Right lobe of liver (tissue), 6 donors: ENCODE measurements at regions not wholly inside any gene's neighbourhood (a gene's known extent, or its start where the extent isn't known, plus 50 kb on each side); places are given as distances from the start of the nearest gene placed in this dataset.

Experiments
- ATAC-seq, 4 donors: fragments of 200-7000 bp; cut with Tn5 transposase; one replicate each; pipeline ENCODE4 v1.9.1; 2020; ENCODE audit warnings: mild to moderate bottlenecking in 4 of 4, moderate library complexity in 4 of 4
- DNase-seq, 3 donors: peaks; one replicate each; pipeline ENCODE4 v3.0.0-alpha.2; 2020
- H3K27ac ChIP-seq, 3 donors: fragments of 200-600 bp; one replicate each; pipeline ENCODE4 v1.8.0; 2022
- H3K27me3 ChIP-seq, 2 donors: fragments of 200-600 bp; one replicate each; pipeline ENCODE4 v1.8.0; 2022
- H3K36me3 ChIP-seq, 4 donors: fragments of 200-600 bp; sonication (generic) in 1 of 4; one replicate each; pipeline versions ENCODE4 v1.5.1 to v1.8.0; 2017 to 2022; ENCODE audit warnings: control low read depth in 1 of 4
- H3K4me1 ChIP-seq, 4 donors: fragments of 200-600 bp; sonication (generic) in 1 of 4; one replicate each; pipeline versions ENCODE4 v1.5.1 to v1.8.0; 2017 to 2022; ENCODE audit warnings: control low read depth in 1 of 4
- H3K4me3 ChIP-seq, 3 donors: fragments of 200-600 bp; one replicate each; pipeline ENCODE4 v1.8.0; 2022
- H3K9me3 ChIP-seq, 4 donors: fragments of 200-600 bp; sonication (generic) in 1 of 4; one replicate each; pipeline versions ENCODE4 v1.5.1 to v1.8.0; 2017 to 2022; ENCODE audit warnings: control low read depth in 1 of 4
- POLR2A ChIP-seq: fragments of 450-650 bp; IDR thresholded peaks from one replicate; pipeline ENCODE4 v1.6.1; 2017; ENCODE audit warnings: antibody characterized with exemption, mild to moderate bottlenecking
- WGBS: methylation state at CpG from one replicate; pipeline ENCODE4 v1.1.6; 2018; ENCODE audit warnings: low coverage, low lambda C conversion rate; ENCODE audit not compliant: insufficient coverage; ENCODE audit errors: missing lambda C conversion rate; 5-methylcytosine and 5-hydroxymethylcytosine counted together
- intact Hi-C, 2 donors: fragments of 100-400 bp; cut with DNase I; formaldehyde crosslinking; loops; one replicate each; pipeline versions ENCODE4 v1.11.2 to v1.14.1; 2022
- TF ChIP-seq, protein P1 (sequence below), 4 donors: fragments of 200-600 bp in 3 of 4; fragments of 450-650 bp in 1 of 4; IDR thresholded peaks; one replicate each; pipeline versions ENCODE4 v1.5.1 to v1.8.0; 2016 to 2022; ENCODE audit warnings: antibody characterized with exemption in 4 of 4, mild to moderate bottlenecking in 2 of 4
- donor health status: DM: no; HTN: yes; CAD: no.
- donor health status: DM: no; HTN: no; CAD: no.
- donor health status: DM: no; HTN: no; CAD: no.
- donor health status: DM: no; HTN: yes; CAD: no.
- donor health status: DM: no; HTN: yes; CAD: no.

DNA sequence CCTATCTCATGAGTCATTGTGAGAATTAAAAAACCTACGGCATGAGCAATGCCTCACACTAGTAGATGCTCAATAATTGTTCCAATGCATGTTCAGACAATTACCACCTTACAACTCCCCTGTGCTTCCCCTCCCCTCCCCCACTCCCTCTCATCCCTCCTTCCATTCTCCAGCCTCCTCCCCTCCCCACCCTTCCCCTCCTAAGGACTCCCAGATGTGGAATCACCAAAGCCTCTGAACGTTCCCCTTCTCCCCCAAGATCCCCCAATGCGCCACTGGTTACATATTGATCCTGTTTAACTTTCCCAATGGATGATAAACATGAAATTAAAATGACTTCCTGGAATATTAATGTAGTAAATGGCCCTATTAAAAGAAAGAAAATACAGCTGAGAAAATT, 84.8 kb downstream of the PCDH1 start:
- ATAC-seq: no peak
- no peaks in the 10 kb centered on the region for H3K9me3 ChIP-seq
- H3K4me3 ChIP-seq: no peak overlapping the region
- no peak overlapping the region for H3K27ac ChIP-seq
- no peaks in the 10 kb centered on the region for H3K36me3 ChIP-seq
- 79% methylated on average over 2 of the region's 3 CpGs for WGBS
- intact Hi-C loops: no loop called here
- no peaks in the 10 kb centered on the region for H3K27me3 ChIP-seq
- no peaks in the 10 kb centered on the region for H3K4me1 ChIP-seq
- DNase-seq: no peak
- TF ChIP-seq, protein P1, sequence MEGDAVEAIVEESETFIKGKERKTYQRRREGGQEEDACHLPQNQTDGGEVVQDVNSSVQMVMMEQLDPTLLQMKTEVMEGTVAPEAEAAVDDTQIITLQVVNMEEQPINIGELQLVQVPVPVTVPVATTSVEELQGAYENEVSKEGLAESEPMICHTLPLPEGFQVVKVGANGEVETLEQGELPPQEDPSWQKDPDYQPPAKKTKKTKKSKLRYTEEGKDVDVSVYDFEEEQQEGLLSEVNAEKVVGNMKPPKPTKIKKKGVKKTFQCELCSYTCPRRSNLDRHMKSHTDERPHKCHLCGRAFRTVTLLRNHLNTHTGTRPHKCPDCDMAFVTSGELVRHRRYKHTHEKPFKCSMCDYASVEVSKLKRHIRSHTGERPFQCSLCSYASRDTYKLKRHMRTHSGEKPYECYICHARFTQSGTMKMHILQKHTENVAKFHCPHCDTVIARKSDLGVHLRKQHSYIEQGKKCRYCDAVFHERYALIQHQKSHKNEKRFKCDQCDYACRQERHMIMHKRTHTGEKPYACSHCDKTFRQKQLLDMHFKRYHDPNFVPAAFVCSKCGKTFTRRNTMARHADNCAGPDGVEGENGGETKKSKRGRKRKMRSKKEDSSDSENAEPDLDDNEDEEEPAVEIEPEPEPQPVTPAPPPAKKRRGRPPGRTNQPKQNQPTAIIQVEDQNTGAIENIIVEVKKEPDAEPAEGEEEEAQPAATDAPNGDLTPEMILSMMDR (IDR thresholded peaks at IDR 0.05): no peak
- TF ChIP-seq POLR2A: no peak

DNA sequence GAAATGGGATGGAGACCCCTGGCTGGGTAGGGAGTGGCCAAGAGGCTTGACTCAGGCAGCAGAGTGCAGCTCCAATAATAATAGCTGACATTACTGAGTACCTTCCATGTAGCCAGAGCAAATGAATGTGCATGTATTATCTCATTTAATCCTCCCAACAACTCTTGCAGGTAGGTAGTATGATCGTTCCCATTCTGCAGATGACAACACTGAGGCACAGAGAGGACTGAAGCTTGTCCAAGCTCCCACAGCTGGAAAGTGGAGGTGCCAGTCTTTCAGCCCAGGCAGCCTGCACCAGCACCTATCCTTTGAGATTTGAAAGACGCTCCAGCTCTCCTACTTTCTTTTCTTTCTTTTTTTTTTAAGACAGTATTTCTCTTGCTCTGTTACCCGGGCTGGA, 87.6 kb downstream of the PCDH1 start:
- intact Hi-C loops: no loop called here
- Histone ChIP-seq H3K27ac (no peak overlapping the region), H3K9me3 (no peaks in the 10 kb centered on the region), H3K36me3 (no peaks in the 10 kb centered on the region), H3K4me3 (no peak overlapping the region), H3K4me1 (no peaks in the 10 kb centered on the region), H3K27me3 (no peaks in the 10 kb centered on the region)
- ATAC-seq: no peak
- DNase-seq: no peak
- TF ChIP-seq POLR2A: no peak
- TF ChIP-seq, protein P1 (IDR thresholded peaks at IDR 0.05): no peak
- WGBS: 52% methylated on average over 2 of the region's 3 CpGs

DNA sequence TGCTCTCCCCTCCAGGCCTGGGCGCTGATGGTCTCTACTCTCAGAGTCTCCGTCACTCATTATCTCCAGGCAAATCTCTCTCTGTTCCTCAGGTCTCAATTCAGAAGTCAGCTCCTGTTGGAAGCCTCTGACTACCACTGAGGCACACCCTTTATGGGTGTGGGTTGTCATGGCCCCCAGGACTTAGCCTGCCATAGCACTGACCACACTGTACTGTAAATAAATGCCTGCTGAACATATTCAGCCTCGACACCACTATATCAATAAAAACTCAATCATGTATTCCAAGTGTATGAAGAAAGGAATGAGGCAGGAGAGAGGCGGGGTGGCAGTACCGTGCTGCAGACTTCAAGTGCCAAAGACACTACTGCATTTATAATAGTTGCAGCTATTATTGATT, 88.9 kb downstream of the PCDH1 start:
- 71% methylated on average over 5 of the region's 5 CpGs for WGBS
- no peak overlapping the region for H3K4me3 ChIP-seq
- no peaks in the 10 kb centered on the region for H3K9me3 ChIP-seq
- no peaks in the 10 kb centered on the region for H3K4me1 ChIP-seq
- no peak for DNase-seq
- no peak for ATAC-seq
- intact Hi-C loops: no loop called here
- H3K36me3 ChIP-seq: no peaks in the 10 kb centered on the region
- H3K27me3 ChIP-seq: no peaks in the 10 kb centered on the region
- no peak overlapping the region for H3K27ac ChIP-seq
- no peak for TF ChIP-seq POLR2A
- TF ChIP-seq, protein P1 (IDR thresholded peaks at IDR 0.05): no peak

DNA sequence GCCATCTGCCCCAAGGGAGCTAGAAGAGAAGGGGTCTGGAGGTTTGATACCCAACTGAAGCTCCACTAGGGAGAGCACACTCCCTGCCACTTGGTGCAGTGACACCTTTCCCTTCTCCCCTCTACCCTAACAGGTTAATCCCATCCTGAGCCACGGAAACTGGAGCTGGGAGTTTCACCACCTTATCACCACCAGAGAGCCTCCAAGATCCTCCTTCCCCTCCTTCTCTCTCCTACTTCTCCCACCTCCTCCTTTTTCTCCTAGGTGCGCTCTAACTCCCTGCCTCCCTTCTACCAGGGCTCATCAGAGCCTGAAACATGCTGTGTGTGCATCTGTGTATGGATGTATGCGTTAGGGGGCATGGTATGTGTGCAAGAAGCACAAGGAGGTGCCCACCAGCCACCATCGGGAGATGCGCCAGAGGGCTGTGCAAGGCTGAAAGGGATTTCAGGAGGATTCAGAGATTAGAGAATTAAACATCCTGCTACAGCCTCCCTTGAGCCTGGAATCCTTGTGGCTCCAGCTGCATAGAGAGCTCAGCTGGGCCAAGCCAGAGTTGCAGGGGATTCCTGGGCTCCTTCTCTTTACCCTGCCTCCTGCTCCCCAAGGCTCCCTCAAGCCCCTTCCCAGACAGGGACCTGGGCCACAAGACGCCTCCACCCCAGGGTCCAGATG, 89.8 kb downstream of the PCDH1 start:
- WGBS: 67% methylated on average over 5 of the region's 6 CpGs
- no peak for DNase-seq
- intact Hi-C loops: no loop called here

More for the DNA sequence above, 89.8 kb downstream of the PCDH1 start:
- H3K27ac ChIP-seq: no peak overlapping the region
- no peaks in the 10 kb centered on the region for H3K27me3 ChIP-seq
- H3K36me3 ChIP-seq: no peaks in the 10 kb centered on the region
- no peak for ATAC-seq
- H3K4me1 ChIP-seq: no peaks in the 10 kb centered on the region
- no peaks in the 10 kb centered on the region for H3K9me3 ChIP-seq
- no peak for TF ChIP-seq POLR2A
- TF ChIP-seq, protein P1 (IDR thresholded peaks at IDR 0.05): no peak
- H3K4me3 ChIP-seq: no peak overlapping the region
